ENCODE measurements at regions not wholly inside any gene's neighbourhood (a gene's known extent, or its start where the extent isn't known, plus 50 kb on each side); places are given as distances from the start of the nearest gene placed in this dataset.

DNA sequence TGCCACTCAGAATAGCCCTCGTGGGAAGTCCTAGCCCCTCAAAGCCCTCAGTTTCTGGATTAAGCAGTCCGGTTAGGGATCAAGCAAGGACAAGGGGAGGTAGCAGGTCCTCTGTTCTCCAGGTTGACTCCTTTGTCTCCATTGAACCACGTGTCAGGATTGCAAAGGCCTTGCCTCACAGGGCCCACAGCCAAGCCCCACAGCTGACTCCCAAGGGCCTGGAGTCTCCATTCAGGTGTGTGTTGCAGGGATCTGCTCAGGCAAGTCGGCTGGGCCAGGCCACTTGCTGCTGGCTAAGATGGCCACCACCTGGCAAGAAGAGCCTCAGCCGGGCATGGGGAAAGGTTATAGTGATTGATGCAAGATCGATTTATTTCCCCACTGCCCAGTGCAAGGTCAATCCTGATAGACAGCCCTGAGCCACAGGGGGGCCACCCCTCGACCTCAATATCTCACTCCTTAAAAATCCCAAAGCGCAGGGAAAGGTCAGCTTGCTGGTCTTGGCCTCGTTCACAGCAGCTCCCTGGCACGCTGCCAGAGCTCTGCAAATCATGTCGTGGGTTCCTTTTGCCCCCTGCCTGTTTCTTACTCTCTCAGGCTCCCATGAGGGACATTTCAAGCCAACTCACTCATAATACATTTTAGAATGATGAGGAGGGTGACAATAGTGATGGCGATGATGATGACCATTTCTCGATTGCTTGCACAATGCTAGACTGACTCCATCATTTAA is 75.9 kb downstream of the EDN3 start:
- no peak for DNase-seq (ENCODE audit: low spot score)

DNA sequence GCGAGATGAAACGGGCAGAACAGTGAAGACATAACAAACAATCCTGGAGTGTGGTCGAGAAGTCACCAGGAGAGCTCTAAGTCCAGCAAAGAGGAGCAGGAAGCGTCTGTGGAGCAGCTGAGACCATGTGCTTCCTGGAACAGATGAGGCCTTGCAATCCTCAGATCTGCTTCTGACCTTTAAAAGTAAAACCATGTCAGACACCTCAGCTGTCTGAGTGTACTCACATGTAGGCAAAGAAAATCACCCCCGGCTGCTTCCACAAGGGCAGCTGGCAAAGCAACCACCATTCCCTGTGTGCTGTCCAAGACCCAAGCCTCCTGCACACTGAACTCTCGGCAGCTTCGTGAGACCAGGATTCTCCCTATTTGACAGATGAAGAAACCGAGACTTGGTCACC is 76.6 kb downstream of the EDN3 start:
- no peak for DNase-seq (ENCODE audit: low spot score)

DNA sequence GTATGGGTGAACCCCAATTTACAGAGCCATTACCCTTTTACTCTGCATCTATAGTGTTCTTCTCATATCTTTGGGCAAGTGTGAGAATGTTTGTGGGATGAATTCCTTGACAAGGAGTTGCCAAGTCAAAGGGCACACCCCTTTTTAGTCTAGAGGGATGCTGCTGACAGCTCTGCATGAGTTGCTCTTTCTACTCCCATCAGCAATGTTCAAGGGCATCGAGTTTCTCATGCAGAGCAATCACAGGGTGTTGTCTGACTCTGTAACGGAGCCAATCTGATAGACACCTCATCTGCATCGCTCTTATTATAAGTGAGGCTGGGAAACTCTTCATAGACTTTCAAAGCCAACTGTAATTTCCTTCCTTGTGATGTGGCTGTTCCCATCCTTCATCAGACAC is 77.4 kb downstream of the EDN3 start:
- DNase-seq (ENCODE audit: low spot score) = no peak

DNA sequence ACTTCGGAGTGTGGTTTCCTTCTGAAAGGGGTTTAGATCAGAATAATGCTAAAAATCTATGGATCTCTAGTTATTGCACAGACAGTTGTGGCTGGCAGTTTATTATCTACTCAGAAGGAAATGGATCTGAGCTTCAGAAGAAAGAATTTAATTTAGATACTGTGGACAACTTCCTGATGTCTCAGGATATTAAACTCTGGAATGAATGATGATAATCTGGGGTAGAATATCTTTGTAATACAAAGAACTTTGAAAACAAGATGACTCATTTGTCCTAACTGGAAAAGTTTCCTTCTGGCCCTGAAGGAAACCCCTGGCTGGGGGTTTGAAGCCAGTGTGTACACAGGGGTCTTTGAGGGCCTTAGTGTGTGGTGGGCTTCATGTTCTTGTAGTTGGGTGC is 78.0 kb downstream of the EDN3 start:
- no peak for DNase-seq (ENCODE audit: low spot score)

DNA sequence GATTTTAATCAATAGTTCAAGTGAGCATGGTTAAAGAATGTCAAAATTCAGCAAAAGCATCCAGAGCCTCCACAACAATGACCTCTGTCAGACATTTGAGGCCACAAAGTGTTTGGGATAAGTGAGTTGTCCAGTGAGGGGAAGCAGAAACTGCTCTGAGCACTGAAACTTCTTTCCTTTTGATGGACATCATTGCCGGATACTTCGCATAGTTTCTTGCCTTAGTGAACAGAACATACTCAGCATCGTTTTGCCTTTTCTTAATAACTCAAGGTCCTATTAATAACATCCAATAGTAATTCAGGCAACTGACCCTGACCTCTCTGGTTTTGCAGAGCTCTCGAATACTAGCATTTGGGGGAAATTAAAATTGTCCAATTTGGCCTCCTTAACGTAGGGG is 78.6 kb downstream of the EDN3 start:
- no peak for DNase-seq (ENCODE audit: low spot score)

DNA sequence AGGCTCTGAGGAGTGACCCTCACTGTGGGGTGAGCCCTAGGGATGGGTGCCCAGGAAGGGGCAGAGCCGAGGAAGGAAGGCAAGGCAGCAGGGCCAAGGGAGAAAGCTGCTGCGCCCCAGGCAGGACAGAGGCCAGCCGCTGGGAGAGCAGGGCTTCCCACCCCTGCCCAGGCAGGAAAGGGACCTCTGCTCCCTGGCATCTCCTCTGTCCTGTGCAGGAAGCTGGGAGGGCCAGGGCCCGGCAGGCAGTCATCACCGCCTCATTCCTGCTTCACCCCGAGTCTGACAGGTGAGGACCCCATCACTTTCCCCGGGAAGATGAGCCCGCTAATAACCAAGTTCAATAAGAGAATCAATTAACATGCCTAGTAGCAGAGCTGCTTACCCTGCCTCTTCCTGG is 81.3 kb downstream of the EDN3 start:
- no peak for DNase-seq (ENCODE audit: low spot score)

DNA sequence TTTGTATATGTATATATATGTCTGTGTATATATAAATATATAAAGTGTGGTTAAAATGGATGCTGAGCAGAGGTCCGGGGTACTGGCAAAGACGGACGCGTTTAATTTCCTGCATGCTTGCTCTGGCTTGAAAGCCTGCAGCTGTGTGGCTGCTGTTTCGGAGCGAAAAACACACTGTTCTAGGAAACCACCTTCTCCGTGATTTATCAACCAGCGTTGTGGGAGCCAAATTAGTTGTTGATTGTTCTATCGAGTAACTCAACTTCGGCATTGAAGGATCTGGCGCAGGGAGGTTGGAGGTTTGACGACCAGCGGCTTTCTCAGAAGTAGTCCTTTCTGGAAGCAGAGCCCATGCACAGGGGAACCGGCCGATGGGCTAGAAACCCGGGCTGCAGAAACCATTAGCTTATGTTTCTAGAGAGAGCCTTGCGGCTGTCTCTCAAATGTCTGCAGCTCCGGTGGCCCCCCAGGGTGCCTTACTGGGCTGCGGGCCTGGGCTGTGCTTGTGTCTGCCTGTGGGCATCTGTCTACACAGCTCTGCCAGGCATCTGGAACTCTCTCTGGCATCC is 81.8 kb downstream of the EDN3 start:
- no peak for DNase-seq (ENCODE audit: low spot score)

DNA sequence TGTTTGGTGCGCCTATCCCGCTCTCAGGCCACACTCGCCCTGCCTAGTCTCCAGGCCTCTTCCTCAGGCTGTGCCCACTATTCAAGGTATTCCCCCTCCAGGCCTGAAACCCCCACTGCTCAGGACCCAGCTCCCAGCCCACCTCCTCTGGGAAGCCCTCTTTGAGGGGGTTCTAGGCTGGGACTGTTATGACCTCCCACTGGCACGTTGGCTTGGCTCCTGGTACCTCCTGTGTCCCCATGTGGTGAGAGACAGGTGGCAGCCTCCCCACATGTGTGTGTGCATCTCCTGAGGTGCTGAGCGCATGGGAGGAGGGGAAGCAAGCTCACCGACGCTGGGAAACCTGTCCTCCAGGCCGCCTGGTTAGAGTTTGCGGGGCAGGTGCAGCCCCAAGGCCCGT is 82.5 kb downstream of the EDN3 start:
- DNase-seq (ENCODE audit: low spot score) = no peak

DNA sequence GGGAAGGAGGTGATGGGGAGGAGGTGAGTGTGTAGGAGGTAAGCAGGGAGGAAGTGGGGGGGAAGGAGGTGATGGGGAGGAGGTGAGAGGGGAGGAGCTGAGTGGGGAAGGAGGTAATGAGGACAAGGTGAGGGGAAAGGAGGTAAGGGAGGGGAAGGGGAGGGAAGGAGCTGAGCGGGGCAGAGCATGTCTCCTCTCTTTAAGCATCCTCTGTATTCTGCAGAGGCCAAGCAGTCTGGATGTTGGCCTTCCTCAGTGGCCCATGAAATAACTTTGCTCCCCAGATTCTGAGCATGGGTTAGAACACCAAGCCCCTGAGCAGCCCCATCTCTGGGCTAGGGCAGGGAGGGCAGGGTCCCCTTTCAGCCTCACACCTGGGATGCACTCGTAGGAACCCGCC is 84.6 kb downstream of the EDN3 start:
- no peak for DNase-seq (ENCODE audit: low spot score)

DNA sequence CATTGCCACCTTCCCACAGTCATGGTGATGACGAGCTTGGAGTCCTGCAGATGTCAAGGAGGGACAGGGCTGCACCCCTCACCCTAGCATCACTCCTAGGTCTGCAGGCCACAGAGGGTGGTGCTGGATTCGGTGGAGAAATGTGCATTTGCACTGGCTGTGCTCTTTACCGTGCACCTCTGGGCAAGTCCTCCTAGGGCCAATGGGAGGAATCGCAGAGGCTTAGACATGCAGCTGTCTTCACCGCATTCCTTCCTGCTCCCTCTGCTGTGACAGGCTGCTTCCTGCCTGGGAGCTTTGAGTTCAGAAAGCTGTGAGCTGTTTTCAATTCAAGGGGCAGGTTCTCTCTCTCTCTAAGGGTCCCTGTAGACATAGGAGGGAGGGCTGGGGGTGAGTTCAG is 85.1 kb downstream of the EDN3 start:
- DNase-seq (ENCODE audit: low spot score) = no peak

DNA sequence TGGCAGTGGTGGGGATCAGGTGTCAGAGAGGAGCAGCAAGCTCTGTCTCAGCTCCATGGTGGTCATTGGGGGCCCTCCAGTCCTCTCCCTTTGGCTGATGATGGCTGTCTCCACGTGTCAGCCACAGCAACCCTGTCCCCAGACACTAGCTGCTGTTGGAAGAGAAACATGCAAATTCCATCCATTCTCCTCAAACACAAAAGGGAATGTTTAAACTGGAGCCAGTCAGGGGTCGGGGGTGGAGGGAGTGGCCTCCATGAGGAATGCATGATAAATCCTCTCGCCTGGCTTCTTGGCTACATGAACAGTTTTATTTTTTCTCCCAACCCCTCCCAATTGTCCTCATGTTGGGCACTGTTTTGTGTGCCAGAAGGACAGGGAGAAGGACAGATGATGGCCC is 86.4 kb downstream of the EDN3 start:
- no peak for DNase-seq (ENCODE audit: low spot score)

DNA sequence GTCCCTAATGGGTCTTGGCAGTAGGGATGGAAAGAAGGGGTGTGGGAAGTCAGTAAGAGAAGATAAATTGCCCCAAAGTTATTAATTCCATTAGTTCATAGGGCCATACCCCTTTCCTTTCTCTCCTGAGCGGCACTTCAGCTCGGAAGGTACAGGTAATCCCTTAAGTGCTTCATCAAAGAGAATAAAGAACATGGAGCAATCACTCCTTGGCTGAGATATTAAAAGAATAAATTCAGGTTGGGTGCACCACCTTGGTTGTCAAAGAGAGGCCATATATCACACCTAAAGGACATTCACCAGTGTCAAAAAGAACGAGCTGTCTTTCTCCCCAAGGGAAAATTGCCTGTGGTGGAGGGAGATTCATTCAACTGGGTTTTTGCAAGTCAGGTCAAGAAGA is 87.5 kb downstream of the EDN3 start:
- DNase-seq (ENCODE audit: low spot score) = no peak

DNA sequence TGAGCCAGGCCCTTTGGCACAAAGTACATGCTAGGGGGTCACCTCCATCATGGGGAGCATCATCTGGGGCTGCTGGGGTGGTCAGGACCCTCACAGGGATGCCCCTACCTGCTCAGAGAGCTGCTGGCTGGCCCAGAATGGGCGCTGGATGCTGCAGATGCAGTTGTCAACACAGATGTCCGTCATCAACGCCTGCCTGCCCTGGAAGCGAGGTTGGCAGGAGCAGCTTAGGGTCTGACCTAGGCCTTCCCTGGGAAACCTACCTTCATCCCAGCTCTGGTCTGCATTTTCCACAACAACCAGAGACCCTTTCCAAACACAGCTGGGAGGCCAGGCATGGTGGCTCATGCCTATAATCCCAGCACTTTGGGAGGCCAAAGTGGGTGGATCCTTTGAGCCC is 88.0 kb downstream of the EDN3 start:
- DNase-seq (ENCODE audit: low spot score) = no peak

DNA sequence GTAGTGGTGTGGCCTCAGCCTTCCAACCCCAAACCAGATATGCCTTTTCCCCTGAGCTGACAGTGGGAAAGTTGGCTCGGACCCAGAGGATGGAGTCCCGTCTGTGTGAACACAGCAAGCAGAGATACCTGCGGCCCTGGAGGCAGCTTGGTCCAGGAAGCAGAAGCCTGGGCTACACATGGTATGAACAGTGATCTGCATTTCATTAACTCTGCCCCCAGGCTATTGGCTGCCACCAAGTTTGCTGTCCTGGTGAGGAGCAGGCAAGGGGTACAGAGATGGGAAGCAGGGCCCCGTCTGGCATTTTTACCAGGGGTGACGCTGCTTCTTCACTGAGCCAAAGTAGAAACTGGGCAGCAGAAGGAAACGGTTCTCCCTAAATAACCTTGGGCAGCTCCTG is 90.0 kb downstream of the EDN3 start:
- DNase-seq (ENCODE audit: low spot score) = no peak

DNA sequence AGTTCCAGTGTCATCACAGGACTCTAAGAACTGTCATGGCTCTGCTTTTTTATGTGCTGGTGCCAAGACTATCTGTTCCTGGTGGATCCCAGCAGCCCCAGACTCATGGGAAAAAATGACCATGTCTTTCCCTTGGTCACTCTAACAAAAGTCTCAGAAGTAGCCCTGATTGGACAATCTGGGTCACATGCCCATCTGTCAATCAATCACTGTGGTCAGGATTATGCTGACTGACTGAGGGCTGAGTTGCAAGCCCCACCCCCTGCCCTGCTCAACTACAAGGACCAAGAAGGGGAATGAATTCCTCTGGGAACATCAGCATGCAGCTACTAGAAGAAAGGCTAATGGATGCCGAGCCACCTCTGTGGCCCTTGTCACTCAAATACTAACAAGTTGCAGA is 91.6 kb downstream of the EDN3 start:
- no peak for DNase-seq (ENCODE audit: low spot score)

DNA sequence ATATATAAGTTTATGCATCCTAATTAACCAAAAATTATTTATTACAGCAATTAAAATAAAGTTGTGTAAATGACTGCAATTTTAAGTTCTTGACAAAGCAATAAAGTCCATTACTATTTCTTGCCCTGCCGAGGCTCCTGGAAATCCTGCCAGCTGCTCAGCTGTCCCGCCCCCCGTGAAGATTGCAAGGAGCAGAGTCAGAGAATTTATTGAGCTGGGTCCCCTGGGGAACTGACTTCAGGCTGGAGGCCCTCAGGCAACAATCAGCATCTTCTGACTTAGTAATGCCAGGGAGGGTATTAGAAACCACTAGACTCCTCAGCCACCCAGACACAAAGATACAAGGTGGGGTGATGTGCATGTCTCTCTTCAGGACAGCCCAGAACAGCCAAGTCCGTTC is 92.3 kb downstream of the EDN3 start:
- no peak for DNase-seq (ENCODE audit: low spot score)

DNA sequence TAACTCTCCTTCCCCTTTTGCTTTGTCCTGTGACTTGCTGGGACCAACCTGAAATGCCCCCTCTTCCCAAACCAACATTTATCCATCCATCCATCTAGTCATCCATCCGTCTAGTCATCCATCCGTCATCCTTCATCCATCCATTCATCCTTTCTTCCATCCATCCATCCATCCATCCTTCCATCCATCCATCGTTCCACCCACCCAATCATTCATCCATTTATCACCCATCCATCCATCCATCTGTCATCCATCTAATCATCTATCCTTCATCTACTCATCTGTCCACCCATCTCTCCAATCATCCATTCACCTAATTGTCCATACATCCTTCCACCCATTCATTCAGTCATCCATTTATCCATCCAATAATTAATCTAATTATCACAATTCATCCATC is 92.7 kb downstream of the EDN3 start:
- DNase-seq (ENCODE audit: low spot score) = no peak

DNA sequence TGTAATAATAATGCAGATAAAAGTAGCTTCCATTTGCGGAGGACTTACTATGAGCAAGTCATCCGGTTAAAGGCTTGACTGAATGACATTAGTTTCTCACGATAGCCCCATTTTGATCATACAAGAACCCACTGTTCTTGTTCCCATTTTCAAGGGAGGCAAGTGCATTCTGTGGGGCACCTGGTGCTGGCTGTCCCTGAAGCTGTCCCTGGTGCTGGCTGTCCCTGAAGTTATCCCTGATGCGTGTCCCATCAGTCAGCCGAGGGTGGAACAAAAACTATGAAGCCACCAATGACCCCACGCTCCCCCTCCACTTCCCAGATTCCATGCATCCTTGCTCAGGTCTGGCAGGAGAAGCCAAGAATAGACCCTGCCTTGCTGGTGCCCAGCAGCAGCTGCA is 95.3 kb downstream of the EDN3 start:
- no peak for DNase-seq (ENCODE audit: low spot score)

DNA sequence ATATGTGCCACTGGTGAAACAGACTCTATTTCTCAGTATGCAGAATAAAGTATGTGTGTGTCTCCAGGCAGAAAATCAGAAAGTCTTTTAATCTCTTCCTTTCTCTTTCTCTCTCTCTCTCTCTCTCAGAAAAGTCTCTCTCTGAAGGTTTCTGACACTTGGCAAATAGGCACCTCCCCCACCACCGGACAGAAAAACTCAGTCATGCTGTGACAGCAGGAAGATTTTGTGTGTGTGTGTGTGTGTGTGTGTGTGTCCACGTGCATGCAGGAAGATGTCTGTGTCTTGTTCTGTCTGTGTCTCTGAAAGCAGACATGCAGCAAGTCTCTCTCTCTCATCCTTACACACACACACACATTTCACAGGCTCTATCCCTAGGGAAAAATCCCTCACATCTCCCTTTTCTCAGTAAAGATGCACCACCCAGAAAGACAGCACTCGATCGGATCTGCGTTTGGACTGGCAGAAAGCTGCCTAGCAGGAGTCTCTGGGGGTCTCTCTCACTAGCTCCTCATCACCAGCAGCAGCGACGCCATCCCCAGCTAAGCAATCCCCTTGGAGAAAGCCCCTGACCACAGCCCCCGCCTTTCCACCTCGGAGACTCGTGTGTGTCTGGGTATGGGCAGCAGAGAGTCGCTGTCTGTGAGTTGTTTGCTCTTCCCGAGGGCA is 98.3 kb downstream of the EDN3 start:
- no peak for DNase-seq (ENCODE audit: low spot score)

DNA sequence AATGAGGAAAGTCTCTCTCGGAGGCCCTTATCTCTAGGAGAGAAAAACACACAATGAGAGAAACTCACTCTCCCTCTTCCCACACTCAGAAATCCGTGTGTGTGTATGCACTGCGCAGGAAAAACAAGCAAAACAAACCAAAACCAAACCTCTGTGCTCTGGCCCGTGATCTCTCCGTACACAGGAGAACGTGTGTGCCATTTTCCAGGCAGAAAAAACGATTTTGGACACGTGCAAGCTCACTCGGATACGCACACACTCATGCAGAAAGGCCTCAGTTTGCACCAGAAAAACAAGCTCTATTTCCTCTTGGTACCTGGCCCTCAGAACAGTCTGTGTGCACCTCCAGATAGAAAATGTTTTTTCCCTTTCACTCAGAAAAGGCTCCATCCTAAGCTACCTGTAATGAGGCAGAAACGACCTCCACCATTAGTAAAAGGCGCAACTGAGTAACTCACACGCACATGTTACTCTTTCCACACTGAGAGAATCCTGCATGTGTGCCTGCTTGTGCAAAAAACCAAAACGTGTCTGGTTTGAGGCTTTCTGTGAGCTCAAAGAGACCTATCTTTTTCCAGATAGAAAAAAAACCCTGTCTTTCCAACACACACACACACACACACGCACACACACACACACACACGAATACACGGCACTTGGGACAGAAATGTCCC is 99.2 kb downstream of the EDN3 start:
- no peak for DNase-seq (ENCODE audit: low spot score)

DNA sequence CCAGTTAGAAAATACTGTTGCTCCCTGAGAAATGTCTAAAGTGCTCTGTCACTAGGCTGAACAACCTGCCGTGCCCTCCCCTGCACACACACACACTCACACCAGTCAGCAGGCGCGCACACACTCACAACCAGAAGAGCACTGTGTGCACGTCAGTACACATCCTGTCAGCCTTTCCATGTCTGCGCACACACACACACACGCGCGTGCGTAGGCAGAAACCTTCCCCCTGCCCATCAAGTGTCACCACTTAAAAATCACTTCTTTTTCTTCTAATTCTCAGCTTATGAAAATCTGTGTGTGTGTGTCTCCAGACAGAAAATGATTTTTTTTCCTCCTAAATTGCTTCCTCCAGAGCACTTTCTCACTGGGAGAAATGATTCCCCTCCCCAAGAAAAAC is 100.3 kb downstream of the EDN3 start:
- DNase-seq (ENCODE audit: low spot score) = no peak

DNA sequence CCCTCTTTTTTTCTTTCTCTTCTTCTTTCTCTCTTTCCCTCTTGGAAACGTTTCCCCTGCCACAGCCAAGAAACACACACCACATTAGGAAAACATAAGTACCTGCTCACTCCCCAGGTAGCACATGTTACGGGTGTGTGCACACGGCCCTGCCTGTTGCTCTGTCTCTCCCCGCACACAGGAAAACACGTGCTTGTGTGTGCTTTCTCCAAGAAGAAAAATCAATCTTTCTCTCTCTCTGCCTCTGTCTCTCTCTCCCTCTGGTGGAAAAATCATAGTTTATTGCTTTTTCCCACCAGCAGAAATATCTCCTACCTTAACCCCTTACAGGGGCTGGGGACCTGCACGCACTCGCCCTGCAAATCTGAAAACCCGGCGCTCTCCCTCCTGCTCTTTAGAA is 102.3 kb downstream of the EDN3 start:
- no peak for DNase-seq (ENCODE audit: low spot score)

DNA sequence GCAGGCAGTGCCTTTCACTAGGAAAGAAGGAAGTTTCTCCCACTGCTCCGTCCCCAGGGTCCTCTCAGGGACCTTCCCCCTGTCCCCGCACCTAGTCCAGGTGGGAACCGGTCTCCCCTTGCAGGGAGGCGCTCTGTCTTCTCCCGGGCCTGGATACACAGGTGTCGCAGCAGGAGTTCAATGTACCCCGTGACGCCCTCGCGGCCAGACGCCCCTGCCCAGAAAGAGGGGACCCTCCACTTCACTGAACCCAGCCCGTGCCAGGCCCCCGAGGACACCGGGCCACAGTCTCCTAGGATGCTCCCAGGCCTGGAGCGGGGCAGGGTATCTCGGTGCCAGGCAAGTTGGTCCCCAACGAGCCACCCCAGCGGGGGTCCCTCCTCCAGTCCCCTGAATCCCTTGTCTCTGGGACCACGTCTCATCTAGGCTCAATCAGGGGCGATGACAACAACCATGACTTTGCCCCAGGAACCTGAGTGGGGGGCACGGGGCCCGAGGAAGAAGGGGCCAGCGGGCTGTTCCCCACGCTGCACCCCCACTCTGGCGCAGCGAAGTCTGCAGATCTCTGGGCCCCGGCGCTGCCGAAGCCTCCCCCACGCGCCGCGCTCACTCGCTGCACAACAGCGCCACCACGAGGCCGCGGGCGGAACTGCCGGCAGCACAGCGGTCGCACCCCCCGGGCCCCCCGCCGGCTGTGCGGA is 103.0 kb downstream of the EDN3 start:
- peak; percentile 60 for DNase-seq (ENCODE audit: low spot score)

Data from AG08395 (cell line).